GM18858 (cell line): ENCODE measurements at regions not wholly inside any gene's neighbourhood (a gene's known extent, or its start where the extent isn't known, plus 50 kb on each side); places are given as distances from the start of the nearest gene placed in this dataset.

Experiments used
- ATAC-seq: cut with Tn5 transposase; IDR thresholded peaks from one replicate; pipeline ENCODE4 v1.9.1; 2021; ENCODE audit not compliant: unreplicated experiment

DNA sequence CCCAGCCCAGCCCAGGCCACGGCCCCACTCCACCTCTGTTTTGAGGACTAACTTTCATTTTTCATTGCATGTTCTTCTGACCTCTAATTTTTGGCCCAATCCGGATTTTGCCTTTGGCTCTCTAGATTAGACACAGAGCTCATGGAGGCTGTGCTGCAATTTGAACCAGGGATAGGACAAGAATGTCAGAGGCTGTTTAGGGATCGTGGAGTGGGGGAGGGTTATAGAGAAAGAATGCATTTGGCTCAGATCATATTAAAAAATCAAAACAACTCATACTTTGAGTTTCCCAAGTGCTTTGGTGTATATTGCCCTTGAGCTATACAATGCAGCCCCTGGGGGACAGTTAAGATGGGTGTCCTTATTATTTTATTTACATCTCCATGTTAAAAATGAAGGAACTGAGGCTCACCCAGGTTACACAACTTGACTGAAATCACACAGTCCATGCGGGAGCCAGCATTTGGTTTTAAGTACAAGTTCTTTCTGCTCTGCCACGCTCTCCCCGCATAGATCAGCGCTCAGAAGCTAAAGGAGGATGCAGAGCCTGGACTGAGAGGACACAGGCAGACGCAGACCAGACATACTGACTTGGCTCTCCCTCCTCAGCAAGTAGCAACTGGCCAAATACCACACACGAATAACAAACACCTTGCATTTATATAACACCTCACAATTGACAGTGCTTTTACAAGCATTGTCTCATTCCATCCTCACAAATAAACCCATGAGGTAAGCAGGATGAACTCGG lies 126.4 kb upstream of the RAI14 start:
- ATAC-seq: no peak

DNA sequence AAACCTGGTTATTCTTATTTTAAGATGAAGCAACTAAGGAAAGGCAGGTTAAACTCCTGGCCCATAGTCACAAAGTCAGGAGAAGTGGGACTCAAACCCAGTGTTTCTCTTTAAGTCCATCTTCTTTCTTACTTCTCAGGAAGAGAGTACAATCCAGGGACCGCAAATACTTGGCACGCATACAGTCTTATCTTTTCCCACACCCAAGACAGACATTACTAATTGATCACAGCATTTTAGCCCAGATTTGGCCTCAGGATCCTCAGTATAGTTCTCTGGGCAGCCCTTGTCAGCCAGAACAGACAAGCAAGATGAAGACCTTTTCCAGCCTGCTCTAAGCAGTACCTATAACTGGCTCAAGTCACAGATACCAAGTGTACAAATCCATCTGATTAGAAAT lies 125.5 kb upstream of the RAI14 start:
- ATAC-seq: no peak

DNA sequence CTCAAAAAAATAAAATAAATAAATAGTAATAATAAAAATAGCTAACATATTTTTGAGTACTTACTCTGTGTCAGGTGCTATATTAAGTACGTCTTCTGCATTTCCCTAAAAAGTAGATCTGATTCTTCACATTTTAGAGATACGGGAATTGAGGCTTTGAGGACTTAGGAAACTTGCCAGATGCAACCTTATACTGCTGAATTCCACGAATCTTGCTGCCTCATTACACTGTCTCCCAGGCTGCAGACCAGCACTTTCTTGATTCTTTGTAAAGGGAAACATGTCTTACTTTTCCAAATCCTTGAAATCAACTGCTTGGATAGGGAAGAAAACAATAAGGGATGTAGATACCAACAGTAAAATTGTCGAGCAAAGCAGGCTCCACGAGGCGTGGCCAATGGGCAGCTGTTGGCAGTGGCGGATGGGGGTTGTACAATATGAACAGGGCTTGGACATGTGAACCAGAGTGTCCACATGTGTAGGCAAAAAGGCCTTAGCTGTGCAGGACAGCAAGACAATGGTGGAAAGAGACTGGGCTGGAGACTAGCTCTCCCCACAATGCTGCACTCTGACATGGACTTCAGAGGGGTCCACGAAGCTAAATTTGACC lies 124.3 kb upstream of the RAI14 start:
- ATAC-seq: no peak

DNA sequence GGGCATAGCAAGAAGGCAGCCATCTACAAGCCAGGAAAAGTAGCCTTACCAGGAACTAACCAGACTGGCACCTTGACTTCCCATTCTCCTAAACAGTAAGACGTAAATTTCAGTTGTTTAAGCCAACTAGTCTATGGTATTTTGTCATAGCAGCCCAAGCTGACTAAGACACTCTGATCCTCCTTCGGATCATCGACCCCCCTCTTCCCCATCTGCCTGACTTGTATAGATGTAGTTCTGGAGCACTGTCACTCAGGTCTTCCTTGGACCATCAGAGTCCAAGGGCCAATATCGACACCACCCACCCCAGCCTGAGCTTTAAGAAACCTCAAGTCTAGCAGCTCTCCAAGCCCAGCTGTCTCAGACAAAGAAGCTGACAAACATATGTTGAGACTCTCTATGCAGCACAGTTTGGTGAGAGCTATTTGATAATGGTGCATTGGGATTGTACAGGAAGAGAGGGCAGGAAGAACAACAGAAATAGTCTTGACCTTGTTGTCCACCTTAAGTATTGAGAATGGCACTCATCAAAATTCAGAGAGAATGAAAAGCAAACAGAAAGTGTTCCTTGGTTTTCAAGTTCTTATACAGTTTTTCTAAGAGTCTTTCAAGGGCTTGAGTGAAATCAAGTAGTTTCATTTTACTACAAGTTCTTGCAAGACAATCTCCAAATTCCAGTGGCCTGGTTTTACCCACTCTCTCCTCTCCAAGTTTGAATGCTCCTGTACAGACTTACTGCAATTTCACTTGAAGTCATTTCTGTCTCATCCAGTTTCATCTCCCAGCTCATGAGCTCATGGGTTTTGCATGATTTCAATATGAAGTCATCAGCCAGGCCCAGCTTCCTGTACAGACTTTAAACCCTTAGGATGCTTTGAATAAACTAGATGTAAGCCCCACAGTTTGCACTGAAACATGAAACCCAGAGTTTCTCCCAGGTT lies 122.3 kb upstream of the RAI14 start:
- ATAC-seq: peak; percentile 85

DNA sequence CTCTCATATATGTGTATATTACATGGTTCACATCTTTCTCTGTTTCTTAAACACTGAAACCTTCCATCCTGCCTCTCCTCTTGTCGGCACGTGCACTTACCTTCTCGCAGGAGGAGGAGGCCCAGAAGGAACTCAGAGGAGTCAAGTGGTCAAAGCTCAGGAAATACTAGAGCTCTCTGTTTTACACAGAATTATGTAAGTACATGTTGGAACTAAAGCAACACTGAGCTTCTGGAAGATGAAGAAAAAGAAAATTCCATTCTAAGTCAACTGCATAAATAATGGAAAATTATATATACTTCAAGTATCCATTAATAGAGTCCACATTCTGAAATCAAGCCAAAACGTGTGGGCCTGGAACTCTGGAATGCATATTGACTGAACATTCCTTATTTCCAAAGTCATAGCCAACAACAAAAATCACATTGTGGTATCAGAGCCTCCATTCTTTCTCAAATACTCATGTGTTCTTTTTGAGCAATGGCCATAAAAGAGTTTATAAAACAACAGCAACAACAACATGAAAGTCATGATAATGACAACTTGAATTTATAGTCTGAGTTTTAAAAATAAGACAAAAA lies 121.5 kb upstream of the RAI14 start:
- no peak for ATAC-seq

DNA sequence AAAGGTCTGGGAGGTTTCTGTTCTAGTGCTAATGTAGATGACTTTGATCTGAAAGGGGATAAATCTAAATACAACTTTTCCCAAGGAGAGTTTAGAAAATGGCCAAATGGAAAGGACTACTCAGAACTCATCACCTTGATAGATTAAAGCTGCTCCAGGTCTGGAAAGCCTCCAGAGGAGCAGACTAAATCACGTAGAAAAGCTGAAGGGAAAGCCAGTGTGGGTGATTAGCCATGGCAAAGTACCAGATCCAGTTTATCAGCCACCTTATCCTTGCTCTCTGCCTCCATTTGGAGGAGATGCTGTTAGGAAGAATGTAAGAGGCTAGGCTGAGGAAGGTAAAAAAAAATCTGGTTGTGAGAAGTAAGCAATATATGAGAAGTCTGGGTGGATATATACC lies 120.7 kb upstream of the RAI14 start:
- no peak for ATAC-seq

DNA sequence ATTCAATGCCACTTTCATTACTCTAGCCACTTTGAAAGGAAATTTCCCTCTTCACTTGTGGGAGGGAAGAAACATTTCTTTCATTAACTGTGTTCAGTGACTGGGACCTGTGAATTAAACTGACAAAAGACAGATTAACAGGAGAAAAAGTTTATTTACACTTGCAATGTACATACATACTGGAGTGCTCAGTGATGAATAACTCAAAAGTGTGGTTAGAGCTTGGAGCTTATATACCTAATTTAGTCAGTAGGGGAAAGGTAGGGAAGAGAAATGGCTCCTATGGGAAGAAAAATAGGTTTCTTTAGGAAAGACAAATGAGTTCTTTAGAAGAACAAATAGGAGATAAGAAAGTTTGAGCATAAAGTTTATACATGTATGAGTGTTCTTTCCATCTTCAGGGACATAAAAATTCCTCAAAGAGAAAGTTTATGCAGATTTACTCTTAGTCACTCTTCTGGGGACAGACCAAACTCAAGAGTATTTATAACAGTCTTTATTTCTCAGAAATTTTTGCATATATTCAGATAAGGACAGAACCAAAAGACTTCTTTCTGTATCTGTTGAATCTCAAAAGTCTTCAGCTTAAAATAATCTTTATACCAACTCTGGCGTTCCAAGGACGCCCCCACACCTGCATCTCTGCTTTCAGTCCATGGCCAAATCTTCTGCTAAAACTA lies 120.0 kb upstream of the RAI14 start:
- no peak for ATAC-seq

DNA sequence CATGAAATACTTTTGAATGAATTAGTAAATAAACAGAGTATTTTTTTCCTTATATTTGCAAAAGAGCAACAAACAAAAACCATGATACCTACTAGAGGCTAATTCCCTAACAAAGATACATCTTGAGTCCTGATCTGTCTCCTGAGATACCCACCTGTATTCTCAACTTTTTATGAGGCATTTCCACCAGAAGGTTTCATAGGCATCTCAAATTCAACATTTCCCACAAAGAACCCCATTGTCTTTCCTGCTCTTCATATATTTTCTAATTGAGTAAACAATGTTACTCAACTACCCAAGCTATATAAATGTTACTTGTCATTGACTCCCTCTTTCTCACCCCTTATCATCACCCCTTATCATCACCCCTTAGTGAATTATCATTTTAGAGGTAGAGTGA lies 119.4 kb upstream of the RAI14 start:
- no peak for ATAC-seq

DNA sequence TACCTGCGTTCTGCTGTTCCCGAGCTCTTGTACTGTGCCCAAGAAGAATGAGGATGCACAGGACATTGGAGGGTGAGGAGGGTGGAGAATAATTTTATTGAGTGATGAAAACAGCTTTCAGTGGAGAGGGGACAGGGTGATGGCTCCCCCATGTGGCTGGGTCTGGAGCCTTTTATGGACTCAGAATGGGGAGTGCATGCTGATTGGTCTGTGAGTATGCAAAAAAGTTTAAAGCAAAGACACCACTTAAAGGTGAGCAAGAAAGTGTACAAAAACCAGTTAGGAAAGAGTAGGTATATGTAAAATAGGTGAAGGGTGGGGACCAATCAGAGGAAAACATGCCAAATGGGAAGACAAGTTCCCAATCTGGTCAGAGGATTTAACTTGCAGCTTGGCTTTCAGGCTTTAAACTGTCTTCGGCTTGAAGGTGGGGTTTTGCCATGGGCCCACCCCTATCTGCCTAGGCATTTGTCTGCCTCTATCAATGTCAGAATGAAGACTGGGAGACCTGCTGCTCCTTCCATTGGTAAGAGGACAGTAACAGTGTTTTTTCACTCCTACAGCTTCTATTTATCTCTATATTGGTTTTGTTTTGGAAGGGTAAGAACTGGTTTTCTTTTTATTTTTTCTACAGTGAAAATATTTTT lies 118.0 kb upstream of the RAI14 start:
- ATAC-seq: no peak

DNA sequence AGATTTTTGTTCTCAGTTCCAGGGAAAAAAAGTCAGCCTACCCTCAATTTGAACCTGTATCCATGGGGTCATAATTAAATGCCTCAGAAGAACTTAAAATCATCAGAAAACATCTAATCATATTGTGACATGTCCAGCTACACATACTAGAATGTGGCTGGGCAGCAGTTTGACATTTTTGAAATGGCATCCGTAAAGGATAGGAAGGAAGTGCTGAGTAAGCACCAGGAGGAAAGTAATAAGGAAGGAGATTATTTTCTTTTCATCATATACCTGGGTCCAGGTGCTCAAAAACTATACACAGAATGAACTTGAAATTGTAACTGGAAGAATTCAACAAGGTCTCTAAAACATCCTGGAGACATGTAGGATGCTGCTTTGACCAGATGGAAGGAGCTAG lies 116.9 kb upstream of the RAI14 start:
- ATAC-seq: no peak

DNA sequence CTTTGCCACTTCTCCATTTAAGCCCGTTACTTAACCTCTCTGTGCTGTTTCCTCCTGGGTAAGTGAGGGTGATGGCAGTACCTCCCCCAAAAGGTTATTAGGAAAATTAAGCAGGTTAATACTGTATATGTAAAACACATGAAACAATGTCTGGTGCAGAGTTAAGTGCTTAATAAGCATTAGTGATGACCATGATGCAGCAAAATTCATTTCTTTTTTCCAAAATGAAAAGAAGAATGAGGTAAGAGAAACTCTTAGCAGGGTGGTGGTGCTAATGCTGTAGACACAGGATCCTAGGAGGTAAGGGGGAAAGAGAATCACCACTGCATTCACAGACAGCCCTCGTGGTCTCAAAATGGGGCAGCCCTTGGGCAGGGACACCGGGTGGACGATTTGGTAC lies 115.1 kb upstream of the RAI14 start:
- no peak for ATAC-seq

DNA sequence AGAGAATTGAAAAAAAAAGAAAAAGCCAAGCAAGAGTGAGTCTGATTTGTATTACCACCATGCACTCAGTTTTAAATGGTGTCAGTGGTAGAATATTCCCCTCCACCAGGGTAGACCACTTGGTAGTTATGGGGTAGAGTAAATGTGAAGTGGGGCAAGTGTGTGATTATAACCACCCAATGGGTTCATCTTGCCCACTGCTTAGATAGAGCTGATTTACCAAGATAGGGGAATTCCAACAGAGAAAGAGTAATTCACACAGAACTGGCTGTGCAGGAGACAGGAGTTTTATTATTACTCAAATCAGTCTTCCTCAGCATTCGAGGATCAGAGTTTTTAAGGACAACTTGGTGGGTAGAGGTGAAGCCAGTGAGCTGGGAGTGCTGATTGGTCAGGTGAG lies 113.3 kb upstream of the RAI14 start:
- no peak for ATAC-seq

DNA sequence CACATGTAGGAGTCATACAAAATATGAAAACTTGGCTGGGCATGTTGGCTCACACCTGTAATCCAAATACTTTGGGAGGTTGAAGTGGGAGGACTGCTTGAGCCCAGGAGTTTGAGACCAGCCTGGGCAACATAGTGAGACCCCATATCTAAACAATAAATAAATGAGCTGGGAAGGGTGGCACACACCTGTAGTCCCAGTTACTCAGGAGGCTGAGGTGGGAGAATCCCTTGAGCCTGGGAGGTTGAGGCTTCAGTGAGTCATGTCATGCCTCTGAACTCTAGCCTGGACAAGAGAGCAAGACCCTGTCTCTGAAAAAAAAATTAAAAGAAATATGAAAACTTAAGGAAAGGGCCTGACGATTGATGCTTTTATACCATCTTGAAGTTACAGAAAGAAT lies 112.4 kb upstream of the RAI14 start:
- no peak for ATAC-seq

DNA sequence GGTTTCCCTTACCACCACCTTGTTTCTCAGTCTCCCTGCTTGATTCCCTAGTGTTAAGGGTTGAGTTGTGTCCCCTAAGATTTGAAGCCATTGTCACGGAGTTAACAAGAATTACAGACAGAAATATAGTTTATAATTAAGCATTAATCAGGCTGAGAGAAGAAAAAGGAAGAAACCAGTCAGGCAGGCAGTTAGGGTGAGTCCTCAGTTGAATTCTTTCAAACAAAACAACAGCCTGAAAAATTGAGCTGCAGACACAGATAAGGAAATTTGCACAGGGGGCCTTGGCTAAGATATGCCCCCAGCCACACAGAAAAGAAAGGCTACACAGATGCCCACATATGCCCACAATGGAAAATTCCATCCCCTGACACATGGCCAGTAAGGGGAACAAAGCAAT lies 111.7 kb upstream of the RAI14 start:
- no peak for ATAC-seq

DNA sequence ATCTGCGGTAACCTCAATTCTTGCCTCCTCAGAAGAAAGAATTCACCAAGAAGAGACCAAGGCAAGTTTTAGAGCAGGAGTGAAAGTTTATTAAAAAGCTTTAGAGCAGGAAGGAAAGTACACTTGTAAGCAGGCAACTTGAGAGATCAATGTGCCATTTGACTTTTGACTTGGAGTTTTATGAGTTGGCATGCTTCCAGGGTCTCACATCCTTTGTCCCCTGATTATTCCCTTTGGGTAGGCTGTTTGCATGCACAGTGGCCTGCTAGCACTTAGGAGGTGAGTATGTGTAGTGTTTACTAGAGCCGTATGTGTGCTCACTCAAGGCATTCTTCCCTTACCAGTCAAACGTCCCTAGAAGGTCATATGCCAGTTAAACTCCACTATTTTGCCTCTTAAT lies 111.0 kb upstream of the RAI14 start:
- ATAC-seq: no peak

DNA sequence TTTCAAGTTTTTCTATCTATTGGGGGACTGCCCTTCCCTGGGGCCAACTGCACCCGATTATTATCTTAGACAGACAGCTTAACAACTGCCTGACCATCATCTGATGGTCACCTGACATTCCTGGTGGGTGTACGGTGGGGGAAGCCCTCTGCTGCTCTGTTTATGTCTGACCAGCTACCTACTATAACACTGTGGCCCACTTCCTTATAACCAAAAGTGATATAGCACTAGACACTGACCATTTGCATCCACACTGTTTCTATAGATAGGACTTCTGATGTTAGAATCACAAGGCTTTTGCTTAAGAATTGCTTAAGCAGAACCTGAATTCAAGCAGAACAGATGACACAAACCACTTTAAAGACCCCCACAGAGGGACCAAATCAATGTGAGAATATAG lies 110.5 kb upstream of the RAI14 start:
- ATAC-seq: no peak

DNA sequence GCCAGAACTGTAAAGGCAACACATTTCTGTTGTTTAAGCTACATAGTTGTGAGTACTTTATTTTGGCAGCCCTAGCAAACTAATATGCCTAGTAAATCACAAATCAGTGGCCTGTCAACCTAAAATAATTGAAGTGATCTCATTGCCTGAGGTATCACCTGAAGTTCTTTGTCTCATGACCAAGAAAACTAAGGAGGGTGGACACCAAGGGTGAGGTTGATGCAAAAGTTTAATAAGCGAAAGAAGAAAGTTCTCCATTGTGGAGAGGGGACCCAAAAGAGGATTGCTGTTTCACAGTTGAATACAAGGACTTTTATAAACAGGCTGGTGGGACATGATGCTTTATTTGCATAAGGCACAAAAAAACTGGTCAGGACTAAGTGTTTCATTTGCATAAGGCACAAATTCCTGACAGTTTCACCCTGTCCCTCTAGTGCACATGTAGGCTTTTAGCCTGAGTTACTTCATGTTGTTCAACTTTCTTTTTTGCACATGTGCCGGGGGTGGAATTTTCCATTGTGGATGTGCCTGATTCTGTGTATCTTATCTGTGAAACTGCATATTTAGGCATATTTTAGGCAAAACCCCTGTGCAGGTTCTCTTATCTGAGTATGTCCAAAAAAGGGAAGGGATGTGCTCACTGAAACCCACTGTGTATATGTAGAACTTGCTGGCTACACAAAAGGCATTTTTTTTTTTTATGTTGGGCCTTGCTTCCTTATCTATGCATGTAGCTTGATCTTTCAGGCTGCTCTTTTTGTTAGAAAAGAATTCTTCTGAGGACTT lies 108.6 kb upstream of the RAI14 start:
- ATAC-seq: no peak

DNA sequence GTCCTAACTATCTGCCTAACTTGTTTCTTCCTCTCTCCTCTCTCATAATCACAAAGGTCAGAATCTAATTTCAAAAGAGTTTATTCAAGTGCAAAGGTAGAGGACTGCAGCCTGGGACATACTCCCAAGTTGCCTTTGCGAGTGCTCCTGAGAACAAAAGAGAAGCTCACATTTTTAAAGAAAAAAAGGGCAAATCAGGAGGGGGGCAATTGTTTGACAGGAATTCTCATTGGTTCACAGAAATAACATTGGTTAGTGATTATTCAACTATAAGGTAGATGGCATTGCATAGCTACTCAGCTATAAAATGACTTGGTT lies 108.1 kb upstream of the RAI14 start:
- ATAC-seq: no peak

DNA sequence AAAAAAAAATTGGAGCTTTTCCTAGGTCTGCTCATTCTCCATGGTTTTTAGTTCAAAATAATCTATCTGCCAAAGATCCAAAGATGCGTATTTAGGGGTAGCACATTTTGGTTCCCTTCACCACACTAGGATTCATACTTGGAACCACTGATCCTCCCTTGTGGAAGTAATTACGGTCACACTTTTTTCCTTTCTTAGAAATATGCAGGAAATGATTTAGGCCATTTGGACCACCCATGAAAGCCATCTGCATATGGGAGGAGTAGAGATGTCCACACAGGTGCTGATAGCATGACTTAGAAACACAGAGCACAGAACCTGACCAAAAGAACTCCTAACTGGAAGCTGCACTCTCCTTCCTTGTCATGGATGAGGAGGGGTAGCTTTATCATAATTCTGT lies 105.9 kb upstream of the RAI14 start:
- no peak for ATAC-seq

DNA sequence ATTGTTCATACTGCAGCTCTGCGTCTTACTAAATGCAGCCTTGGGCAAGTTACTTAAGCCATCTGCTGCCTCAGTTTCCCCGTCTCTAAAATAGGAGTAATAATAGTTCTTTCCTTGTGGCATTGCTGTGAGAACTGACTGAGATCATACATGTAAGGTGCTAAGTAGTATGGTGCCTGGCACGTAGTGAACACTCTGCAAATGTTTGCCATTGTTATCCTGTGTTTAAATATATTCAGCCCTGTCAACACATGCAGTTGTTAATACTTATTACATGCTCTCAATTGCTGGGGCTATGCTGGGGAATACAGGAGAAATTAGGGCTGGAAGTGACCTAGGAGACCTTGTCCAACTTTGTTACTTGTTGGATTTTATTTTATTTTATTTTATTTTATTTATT lies 105.2 kb upstream of the RAI14 start:
- no peak for ATAC-seq
